GM21786 (cell line): ENCODE measurements at regions not wholly inside any gene's neighbourhood (a gene's known extent, or its start where the extent isn't known, plus 50 kb on each side); places are given as distances from the start of the nearest gene placed in this dataset.
"Not testable (repeated sequence)": the region's sequence is repeated elsewhere in the genome, so short reads cannot be mapped to it uniquely, and the experiment has no call there.

Experiments
- ATAC-seq: cut with Tn5 transposase; IDR thresholded peaks from one replicate; pipeline ENCODE4 v1.9.1; 2021; ENCODE audit not compliant: unreplicated experiment

- ATAC-seq = no peak
Measured at GRCh38 chr5:174807471-174807870, 83.1 kb downstream of the MSX2 start.

DNA sequence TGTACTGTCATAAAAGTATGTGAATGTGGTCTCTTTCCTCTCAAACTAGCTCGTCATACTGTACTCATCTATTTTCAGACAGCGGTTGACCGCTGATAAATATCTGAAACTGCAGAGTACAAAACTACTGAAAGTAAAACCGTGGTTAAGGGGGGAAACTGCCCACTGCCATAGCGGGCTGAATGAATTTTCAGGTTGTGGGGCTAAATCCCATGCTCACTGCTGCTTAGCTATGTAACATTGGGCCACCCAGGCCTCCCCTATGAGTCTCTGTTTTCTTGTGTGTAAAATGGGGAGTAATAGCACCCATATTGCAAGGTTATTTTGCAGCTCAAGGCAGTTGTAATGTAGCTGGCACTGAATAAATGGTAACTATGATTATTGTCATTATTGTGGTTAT lies 82.3 kb downstream of the MSX2 start:
- no peak for ATAC-seq

DNA sequence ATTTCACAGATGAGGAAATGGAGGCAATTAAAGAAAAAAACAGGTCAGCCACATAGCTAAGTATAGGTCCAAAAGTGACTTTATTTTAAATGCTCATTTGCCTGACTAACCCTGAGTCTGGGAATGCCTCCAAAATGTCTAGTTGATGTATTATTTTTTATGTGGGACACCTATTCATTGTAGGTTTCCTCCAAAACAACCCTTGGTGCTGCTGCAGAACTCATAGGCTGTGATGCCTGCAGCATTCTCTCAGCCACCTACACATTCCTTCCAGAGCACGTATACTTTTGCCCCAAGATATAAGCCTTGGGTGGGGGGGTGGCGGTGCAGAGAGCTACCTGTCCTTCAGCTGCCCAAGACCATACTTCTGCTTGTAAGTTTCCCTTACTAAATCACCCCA lies 77.4 kb downstream of the MSX2 start:
- ATAC-seq = no peak

DNA sequence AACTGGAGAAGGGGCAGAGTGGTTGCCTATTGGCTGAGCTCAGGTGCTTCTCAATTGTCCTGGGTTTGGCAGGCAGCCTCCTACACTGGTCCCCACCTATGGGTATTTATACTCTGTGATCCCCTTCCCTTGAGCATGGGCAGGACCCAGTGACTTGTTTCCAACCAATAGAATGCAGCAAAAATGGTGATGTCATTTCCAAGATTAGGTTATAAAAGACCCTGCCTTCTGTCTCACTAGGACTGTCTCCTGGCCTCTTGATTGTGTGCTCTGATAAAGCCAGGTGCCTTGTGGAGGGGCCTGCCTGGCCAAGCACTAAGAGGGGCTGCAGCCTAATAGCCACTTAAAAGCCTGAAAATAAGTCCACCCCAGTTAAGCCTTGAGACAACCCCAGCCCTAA lies 76.1 kb downstream of the MSX2 start:
- ATAC-seq = no peak

DNA sequence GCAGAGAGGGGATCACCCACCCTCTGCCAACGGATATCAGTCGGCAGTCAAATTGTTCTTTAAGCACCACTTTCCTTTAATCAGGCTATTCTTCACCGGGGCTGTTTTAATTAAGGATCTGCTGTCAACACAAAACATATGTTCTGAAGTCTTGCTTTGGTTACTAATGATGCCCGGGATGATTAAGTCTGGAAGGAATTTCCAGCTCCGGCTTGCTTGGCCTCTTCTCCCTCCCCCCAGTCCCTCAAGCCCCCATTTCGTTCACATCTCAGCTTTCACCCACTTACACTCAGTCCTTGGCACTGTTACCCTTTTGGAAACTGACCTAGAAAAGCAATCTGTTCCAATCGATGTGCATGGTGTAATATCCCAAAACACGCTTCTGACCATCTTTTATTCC lies 74.7 kb downstream of the MSX2 start:
- ATAC-seq = no peak

DNA sequence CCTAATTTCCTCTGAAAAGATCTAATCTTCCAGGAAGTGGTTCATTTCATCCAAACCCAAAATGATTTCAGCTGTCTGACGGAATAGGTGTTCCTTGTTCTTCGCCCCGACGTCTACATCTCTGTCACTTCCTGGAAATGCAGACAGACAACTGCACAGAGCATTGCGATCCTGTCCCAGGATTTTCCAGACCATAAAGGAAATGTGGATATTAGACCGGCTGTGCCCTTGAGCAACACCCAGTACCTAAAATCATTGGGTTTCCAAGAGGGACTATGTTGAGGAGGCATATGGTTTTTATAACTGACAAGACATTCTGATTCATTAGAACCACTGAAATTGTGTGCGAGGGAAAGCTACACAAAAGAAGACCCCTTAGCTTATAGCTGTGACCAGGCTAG lies 74.2 kb downstream of the MSX2 start:
- no peak for ATAC-seq

DNA sequence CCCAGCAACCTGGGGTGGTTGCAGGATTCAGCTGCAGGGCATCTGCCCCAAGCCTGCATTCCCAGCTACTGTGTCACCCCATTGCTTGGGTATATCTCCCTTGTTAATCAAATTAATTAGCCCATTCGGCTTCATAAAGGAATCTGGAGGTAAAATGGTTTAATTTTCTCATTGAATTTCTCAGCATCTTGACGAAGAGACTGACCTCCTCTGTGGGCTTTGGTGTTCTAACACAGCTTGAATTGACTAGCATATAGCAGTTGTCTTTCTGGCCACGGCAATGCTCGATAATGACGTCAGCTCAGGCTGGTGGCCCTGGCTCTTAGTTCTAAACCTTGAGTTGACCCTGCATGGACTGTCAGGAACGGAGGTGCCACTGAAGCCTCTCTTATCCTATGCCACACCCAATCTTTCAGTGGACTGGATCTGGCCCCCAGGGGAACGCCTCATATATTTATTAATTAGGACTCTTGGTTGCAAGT lies 72.4 kb downstream of the MSX2 start:
- no peak for ATAC-seq

DNA sequence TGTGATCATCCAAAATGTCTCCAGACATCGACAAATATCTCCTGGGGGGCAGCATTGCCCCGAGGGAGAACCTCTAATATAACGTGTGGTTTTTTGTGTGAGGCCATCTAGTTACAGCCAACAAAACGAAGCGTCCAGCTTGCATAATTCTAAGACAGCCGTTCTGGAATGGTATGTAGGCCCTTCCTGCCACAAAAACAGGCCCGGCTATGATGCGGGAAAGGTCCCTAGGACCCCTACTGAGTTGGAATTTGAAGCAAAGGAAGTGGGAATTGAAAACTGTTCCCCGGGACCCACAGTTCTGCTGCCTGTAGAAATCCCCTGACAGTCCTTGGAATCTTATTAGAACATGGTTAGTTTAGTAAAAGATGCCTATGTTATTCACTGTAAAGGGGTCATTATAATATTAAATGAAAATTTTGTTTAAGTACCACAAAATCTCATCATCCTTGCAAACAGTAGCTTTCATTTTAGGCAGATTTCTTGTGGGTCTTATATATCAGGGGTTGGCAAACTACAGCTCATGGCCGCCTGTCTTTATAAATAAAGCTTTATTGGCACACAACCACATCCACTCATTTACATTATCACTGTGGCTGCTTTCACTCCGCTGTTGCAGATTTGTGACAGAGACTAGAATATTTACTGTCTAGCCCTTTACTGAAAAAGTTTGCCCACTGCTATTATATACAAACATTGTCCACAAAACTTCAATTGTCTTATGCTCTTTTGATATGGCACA lies 70.7 kb downstream of the MSX2 start:
- ATAC-seq = no peak

DNA sequence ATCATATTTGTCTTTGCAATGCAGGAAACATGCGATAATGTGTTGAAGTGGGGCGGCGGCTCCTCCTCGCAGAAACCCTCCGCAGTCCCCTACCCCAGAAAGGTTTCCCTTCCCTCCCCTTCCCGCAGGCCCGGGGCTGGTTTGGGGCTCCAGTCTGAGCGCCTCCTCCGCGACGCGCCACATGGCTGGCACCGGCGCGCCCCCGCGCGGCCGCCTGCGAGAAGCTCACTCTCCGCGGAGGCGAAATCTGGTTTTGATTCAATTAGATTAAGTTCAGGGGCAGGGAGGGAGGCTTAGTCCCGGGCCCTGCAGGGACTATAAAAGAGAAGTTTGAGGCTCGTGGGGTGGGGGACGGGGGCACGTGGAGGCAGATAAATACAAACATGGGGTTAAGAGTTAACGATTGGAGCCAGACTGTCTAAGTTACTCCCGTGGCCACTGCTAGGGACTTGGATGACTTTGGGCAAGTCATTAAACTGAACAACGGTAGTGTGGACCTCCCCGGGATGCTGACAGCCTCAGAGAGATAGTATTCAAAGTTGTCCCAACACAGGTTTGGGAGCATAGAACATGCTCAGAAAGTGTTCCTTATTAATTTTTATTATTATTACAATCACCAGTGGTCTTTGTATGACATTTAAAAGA lies 69.4 kb downstream of the MSX2 start:
- peak; percentile 68 for ATAC-seq

DNA sequence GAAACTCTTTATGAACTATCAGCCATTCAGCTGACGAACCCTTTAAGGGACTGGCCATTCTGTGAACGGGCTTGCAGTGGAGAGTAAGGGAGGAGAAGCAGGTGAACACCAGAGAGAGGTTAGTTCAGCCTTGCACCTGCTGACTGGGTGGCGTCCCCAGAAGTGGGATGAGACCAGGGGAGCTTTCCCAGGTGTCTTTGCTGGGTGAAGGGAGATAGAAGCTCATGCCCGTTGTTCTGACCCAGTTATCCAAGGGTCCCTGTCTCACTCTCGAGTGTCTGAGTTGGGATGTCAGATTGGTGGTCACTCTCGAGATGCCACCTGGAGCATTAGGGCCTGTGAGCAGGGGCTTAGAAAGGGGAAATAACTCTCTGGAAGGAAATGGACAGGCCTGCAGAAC lies 68.7 kb downstream of the MSX2 start:
- no peak for ATAC-seq

GRCh38 chr5:174792265-174792664 lies 67.9 kb downstream of the MSX2 start:
- ATAC-seq = not testable (repeated sequence)

DNA sequence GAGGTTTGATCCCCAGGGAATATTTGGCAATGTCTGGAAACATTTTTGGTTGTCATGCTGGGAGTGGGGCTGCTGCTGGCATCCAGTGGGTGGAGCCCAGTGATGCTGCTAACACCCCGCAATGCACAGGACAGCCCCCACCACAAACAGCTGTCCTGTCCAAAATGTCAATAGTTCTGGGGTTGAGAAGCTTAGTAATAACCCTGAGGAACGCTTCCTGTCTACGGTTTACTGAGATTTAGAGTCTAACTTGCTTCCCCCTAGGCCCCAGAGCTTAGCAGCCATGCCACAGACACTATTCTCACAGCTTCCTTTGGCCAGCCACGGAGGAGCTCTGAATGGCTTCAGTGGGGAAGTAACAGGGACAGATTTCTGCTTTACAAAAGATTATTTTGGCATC lies 66.5 kb downstream of the MSX2 start:
- no peak for ATAC-seq

DNA sequence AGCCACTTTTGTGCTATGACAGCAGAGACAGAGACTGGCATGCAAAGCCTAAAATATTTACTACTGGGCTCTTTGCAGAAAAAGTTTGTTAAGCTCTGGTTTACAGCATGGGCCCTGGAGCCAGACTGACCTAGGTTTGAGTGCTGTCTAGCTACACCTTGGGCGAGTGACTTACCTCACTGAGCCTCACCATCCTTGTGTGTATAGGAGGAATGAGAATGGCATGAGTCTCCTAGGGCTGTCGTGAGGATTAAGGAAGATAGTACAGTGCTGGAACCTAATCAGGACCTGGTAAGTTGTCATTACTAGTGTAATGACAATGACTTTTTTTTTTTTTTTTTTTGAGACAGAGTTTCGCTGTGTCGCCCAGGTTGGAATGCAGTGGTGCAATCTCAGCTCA lies 65.2 kb downstream of the MSX2 start:
- no peak for ATAC-seq

GRCh38 chr5:174785120-174785680 lies 60.8 kb downstream of the MSX2 start:
- ATAC-seq = no peak
